Calu3 (cell line): ENCODE measurements at regions not wholly inside any gene's neighbourhood (a gene's known extent, or its start where the extent isn't known, plus 50 kb on each side); places are given as distances from the start of the nearest gene placed in this dataset.

Source experiments
- BruUV-seq: library from RNA; stranded (reverse); fragments of 400-500 nt; replicated peaks from 2 replicates; lab custom pipeline; 2021; lab: Mats Ljungman, UMichigan
- CTCF ChIA-PET: fragments of 300-600 bp; sonication (Branson Sonifier 250); formaldehyde crosslinking; loops from one replicate; lab custom pipeline; 2022; ENCODE audit warnings: antibody characterized with exemption; lab: Charles Lee
- DNase-seq: peaks from one replicate; pipeline ENCODE4 v3.0.0; 2022
- H3K27ac Mint-ChIP-seq: one replicate; pipeline ENCODE4 v1.8.0; 2022; ENCODE audit warnings: mixed read lengths; ENCODE audit not compliant: unreplicated experiment
- H3K27me3 Mint-ChIP-seq: one replicate; pipeline ENCODE4 v1.8.0; 2022; ENCODE audit warnings: mixed read lengths; ENCODE audit not compliant: unreplicated experiment
- H3K36me3 Mint-ChIP-seq: one replicate; pipeline ENCODE4 v1.8.0; 2022; ENCODE audit warnings: mild to moderate bottlenecking, moderate library complexity, mixed read lengths; ENCODE audit not compliant: insufficient read depth, unreplicated experiment
- H3K4me1 Mint-ChIP-seq: one replicate; pipeline ENCODE4 v1.8.0; 2022; ENCODE audit warnings: mild to moderate bottlenecking, low read depth, mixed read lengths; ENCODE audit not compliant: unreplicated experiment
- H3K4me3 Mint-ChIP-seq: one replicate; pipeline ENCODE4 v1.8.0; 2022; ENCODE audit warnings: mild to moderate bottlenecking, low read depth, moderate library complexity, mixed read lengths; ENCODE audit not compliant: unreplicated experiment
- H3K9me3 Mint-ChIP-seq: one replicate; pipeline ENCODE4 v1.8.0; 2022; ENCODE audit warnings: low read depth, mixed read lengths; ENCODE audit not compliant: unreplicated experiment
- CTCF ChIP-seq: fragments of 200-600 bp; IDR thresholded peaks from one replicate; pipeline ENCODE4 v1.8.0; 2022; ENCODE audit warnings: antibody characterized with exemption; ENCODE audit not compliant: unreplicated experiment
- intact Hi-C: fragments of 100-400 bp; cut with micrococcal nuclease; formaldehyde crosslinking; loops from one replicate; pipeline ENCODE4 v1.10.0; 2022; ENCODE audit not compliant: unreplicated experiment

- Mint-ChIP-seq H3K27me3 (no peaks in the 10 kb centered on the region), H3K9me3 (no peaks in the 10 kb centered on the region), H3K4me1 (no peaks in the 10 kb centered on the region), H3K36me3 (no peaks in the 10 kb centered on the region), H3K27ac (no peak overlapping the region), H3K4me3 (no peak overlapping the region)
- no peak for TF ChIP-seq CTCF
- intact Hi-C loops = no loop called here
- BruUV-seq = no TSS peak
- no peak for DNase-seq
- CTCF ChIA-PET = no interaction called here
These were observed 206.8 kb upstream of the ARHGAP24 start for GRCh38 chr4:85268188-85268587.

GRCh38 chr4:85268961-85269360 lies 206.0 kb upstream of the ARHGAP24 start:
- intact Hi-C loops = no loop called here
- Mint-ChIP-seq H3K27ac (no peak overlapping the region), H3K9me3 (no peaks in the 10 kb centered on the region), H3K4me3 (no peak overlapping the region), H3K4me1 (no peaks in the 10 kb centered on the region), H3K27me3 (no peaks in the 10 kb centered on the region), H3K36me3 (no peaks in the 10 kb centered on the region)
- DNase-seq = no peak
- no TSS peak for BruUV-seq
- TF ChIP-seq CTCF = no peak
- CTCF ChIA-PET = no interaction called here

GRCh38 chr4:85274955-85275354 lies 200.0 kb upstream of the ARHGAP24 start:
- intact Hi-C loops = no loop called here
- CTCF ChIA-PET = no interaction called here
- Mint-ChIP-seq H3K36me3 (no peaks in the 10 kb centered on the region), H3K4me3 (no peak overlapping the region), H3K4me1 (no peaks in the 10 kb centered on the region), H3K27ac (no peak overlapping the region), H3K27me3 (no peaks in the 10 kb centered on the region), H3K9me3 (no peaks in the 10 kb centered on the region)
- no TSS peak for BruUV-seq
- no peak for DNase-seq
- no peak for TF ChIP-seq CTCF

- H3K27ac Mint-ChIP-seq = no peak overlapping the region
- CTCF ChIA-PET = no interaction called here
- no peak for DNase-seq
- no peak for TF ChIP-seq CTCF
- H3K4me3 Mint-ChIP-seq = no peak overlapping the region
- H3K9me3 Mint-ChIP-seq = no peaks in the 10 kb centered on the region
- intact Hi-C loops = no loop called here
- no peaks in the 10 kb centered on the region for H3K36me3 Mint-ChIP-seq
- no peaks in the 10 kb centered on the region for H3K4me1 Mint-ChIP-seq
- no TSS peak for BruUV-seq
- no peaks in the 10 kb centered on the region for H3K27me3 Mint-ChIP-seq
These were observed 194.0 kb upstream of the ARHGAP24 start for GRCh38 chr4:85280963-85281362.
